ENCODE measurements at regions not wholly inside any gene's neighbourhood (a gene's known extent, or its start where the extent isn't known, plus 50 kb on each side); places are given as distances from the start of the nearest gene placed in this dataset.
A peak's percentile ranks its signal among the peaks of the same experiment; 100 is the strongest.

GRCh38 chr2:216320852-216321251, 51.4 kb downstream of the MARCHF4 start:
- no peak for DNase-seq

- DNase-seq, result no peak
Measured at GRCh38 chr2:216319771-216320170, 52.5 kb downstream of the MARCHF4 start.

DNA sequence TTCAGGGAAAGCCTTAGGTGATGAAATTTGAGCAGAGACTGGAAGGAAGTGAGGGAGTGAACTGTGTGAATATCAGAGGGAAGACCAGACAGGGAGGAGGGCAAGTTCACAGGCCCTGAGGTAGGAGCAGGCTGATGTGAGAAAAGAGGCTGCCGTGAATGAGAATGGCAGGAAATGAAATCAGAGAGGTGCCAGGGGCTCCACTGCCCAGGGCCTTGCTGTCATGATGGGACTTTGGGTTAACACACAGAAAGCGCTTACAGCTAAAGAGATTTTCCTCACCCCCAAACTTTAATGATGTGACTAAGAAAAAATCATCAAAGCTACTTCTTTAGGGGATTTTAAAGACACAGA, 53.8 kb downstream of the MARCHF4 start:
- no peak for DNase-seq

DNA sequence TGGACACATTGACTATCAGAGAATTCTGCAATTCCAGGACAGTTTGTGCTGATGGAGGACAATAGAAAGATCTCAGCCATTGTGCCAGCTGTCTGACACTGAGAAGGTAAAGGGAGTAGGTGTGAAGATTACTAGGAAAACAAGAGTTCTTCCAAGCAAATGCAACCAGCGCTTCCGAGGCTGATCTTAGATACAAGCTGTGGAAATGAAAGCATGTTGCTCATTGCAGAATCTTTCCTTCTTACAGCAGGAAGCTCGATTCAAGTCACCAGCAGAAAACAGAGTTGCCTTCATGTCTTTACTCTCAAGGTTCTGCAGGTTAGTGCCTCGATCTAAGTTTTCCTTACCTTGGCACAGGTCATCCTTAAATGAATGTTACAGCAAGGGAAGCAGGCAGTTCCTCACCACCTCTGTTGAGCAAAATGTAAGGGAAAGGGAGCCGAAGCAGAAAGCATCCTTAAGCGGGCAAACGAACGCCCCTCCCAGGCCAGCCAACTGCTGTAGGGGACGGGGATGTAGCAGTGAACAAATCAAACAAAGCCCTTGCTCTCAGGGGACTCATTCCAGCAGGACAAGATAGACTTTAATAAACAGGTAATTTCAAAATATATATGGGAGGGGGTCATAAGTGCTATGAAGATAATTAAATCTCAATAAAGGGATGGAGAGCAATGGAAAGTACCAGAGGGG, 54.3 kb downstream of the MARCHF4 start:
- DNase-seq, result no peak

- DNase-seq, result no peak
Measured at GRCh38 chr2:216316743-216317142, 55.5 kb downstream of the MARCHF4 start.

DNA sequence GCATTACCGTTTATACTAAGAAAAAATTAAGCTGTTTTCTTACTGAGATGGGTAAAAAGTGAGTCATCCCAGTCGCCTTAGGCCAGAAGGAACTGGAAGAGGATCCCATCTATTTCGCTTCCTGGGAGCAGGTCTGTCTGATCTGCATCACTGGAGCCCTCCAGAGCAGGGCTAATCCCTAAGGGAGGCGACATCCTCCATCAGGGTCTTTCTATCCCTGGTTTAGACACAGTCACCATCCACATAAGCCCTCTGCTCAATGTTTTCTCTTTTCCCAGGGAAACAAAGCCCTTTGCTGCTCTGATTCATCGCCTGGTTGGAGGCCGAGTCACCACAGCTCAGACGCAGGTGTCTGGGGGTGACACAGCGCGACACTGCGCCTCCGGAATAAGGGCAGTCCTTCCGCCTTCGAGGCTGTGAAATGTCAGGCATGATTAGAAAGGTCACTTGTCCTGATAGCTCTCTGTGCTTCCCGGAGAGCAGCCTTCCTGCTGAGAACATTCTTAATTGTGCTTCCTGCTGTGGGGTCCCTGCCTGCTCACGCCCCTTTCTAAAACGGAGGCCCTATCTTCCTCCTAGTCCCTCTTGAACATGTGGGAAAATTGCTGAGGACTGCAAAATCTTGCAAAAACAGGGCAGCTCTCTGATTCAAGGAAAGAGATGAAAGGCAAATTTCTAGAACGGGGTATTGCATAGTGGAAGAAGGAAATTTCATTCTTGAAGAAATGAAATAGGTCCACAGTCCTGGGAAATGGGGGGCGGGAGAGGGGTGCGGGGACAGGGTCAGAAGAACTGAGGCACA, 56.3 kb downstream of the MARCHF4 start:
- no peak for DNase-seq

DNA sequence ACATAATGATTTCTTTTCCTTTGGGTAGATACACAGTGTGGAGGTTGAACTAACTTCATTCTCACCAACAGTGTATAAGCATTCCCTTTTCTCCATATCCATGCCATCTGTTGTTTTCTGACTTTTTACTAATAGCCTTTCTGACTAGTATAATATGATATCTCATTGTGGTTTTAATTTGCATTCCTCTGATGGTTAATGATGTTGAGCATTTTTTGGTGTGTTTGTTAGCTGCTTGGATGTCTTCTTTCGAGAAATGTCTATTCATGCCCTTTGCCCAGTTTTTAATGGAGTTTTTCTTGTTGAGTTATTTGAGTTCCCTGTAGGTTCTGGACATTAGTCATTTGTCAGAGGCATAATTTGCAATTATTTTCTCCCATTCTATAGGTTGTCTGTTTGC, 59.8 kb downstream of the MARCHF4 start:
- DNase-seq, result peak; percentile 81

- peak; percentile 96 for DNase-seq
Measured at GRCh38 chr2:216308576-216308975, 63.7 kb downstream of the MARCHF4 start.

DNA sequence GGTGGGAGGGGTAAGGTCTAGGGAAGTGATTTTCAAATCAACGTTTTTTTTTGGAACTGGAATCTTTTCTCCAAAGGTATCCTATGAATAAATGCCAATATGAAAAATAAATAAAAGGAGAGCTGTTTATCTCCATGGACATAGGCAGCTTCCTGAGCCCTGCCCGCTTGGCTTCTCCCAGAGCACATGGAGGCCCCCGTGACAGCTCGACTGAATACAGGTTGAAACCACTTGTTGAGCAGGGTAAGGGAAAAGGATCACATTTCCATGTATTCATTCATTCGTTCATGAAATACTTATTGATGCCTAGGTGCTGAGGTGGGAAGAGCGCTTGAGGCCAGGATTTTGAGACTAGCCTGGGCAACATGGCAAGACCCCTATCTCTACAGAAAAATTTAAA, 64.8 kb downstream of the MARCHF4 start:
- DNase-seq, result no peak

- DNase-seq, result no peak
Measured at GRCh38 chr2:216306868-216307267, 65.4 kb downstream of the MARCHF4 start.

DNA sequence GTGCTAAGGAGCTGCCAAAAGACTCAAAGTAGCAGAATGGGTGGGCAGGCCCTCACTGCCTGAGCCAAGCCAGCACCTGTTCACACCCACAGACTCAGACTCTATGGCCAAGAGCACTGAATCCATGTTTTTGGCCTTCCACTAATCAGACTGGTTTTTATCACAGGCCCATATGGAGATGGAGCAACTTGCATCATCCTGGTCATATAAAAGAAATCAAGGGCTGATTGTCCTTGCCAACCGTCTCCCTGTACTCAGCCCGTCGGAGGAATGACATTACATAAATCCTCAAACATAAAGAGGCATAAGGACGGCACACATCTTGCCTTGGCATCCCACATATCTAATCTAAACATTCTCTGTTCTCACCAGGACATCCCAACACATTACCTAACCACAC, 66.7 kb downstream of the MARCHF4 start:
- DNase-seq, result no peak

GRCh38 chr2:216302981-216303676, 69.2 kb downstream of the MARCHF4 start:
- DNase-seq, result no peak

DNA sequence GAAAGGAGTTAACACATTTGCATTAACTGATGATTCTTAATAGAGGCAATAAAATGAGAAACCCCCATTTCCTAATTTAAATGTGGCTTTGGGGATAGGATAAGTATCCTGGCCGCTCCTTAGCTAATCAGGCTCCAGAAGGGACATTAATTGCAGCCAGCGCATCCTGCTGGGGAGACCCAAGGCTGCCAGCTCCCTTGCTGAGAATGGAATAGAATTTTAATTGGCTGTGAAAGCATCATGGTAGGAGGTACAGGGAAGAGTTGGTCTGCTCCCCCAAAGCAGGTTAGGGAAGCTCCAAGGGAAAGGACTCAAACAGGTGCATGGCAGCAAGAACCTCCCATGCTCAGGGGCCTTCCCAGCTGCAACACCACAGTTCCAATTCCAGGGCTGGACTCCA, 71.4 kb downstream of the MARCHF4 start:
- no peak for DNase-seq

- peak; percentile 49 for DNase-seq
Measured at GRCh38 chr2:216299588-216299987, 72.7 kb downstream of the MARCHF4 start.

- no peak for DNase-seq
Measured at GRCh38 chr2:216298719-216299495, 73.4 kb downstream of the MARCHF4 start.

- no peak for DNase-seq
Measured at GRCh38 chr2:216296856-216297255, 75.4 kb downstream of the MARCHF4 start.

GRCh38 chr2:216294305-216294704, 78.0 kb downstream of the MARCHF4 start:
- no peak for DNase-seq

DNA sequence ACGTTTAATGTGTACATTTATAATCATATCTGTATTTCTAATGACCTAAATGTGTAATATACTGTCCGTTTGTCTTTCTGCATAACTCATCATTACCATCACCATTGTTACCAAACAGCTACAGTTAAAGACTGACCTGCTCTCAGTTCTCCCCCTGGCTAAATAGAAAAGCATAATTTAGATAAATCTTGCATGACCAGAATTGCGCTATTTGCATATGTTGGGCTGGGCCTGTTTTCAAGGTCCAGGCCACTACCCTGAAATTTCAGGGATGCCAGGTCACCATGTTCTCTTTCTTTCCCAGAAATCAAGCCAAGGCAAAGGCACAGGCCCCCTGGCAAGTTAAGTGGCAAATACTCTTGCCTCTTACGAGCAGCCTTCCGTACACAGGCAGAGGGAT, 78.4 kb downstream of the MARCHF4 start:
- DNase-seq, result no peak

DNA sequence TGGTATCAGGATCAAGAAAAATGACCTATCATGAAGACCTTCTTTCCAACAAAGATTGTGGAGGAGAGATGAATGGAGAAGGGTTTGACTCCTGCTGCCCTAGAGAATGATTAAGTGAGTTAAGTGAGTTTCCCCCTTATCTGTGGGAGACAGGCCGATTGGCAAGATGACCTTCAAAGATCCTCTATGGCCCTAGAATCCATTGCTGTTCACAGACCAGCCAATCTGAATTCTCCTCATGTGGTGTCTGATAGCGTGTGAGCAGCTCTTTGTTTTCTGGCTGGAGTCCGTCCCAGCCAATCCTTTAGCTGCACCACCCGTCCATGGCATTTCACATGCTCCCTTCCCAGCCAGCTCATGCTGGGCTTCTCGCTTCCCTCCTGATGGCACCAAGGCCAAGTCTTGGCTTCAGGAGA, 79.4 kb downstream of the MARCHF4 start:
- no peak for DNase-seq

- DNase-seq, result no peak
Measured at GRCh38 chr2:216292475-216292874, 79.8 kb downstream of the MARCHF4 start.

- no peak for DNase-seq
Measured at GRCh38 chr2:216289470-216289869, 82.8 kb downstream of the MARCHF4 start.

DNA sequence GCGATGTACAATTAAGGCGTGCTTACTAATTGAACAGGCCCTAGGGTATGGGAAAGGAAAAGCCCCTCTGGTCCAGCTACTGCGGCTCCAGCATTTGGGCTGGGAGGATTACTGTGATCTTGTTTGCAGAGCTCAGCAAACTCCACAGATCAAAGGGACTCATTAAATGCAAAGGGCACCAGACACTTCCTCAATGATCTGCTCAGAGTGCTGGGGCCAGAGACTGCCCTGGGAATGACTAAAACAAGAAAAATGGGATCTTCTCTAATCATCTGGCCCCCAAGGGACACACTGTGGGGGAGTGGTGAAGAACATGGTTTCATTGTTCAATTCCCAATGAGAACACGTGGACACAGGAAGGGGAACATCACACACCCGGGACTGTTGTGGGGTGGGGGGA, 85.0 kb downstream of the MARCHF4 start:
- DNase-seq, result no peak

- DNase-seq, result no peak
Measured at GRCh38 chr2:216286616-216287231, 85.6 kb downstream of the MARCHF4 start.
